Bone marrow (tissue), 2 donors: ENCODE measurements at regions not wholly inside any gene's neighbourhood (a gene's known extent, or its start where the extent isn't known, plus 50 kb on each side); places are given as distances from the start of the nearest gene placed in this dataset.
"Not testable (repeated sequence)": the region's sequence is repeated elsewhere in the genome, so short reads cannot be mapped to it uniquely, and the experiment has no call there.

Experiments used
- DNase-seq, 2 donors: peaks; one replicate each; lab custom pipeline; 2025; lab: John Stamatoyannopoulos, UW

- DNase-seq = no peak
Observed at GRCh38 chr20:56872620-56873458, 243.7 kb downstream of the TFAP2C start.

GRCh38 chr20:56873836-56874235 is 244.7 kb downstream of the TFAP2C start:
- no peak for DNase-seq

- DNase-seq = no peak
Observed at GRCh38 chr20:56875052-56875659, 246.1 kb downstream of the TFAP2C start.

- DNase-seq = no peak
Observed at GRCh38 chr20:56875803-56876202, 246.7 kb downstream of the TFAP2C start.

- DNase-seq = no peak
Observed at GRCh38 chr20:56885521-56885920, 256.4 kb downstream of the TFAP2C start.

DNA sequence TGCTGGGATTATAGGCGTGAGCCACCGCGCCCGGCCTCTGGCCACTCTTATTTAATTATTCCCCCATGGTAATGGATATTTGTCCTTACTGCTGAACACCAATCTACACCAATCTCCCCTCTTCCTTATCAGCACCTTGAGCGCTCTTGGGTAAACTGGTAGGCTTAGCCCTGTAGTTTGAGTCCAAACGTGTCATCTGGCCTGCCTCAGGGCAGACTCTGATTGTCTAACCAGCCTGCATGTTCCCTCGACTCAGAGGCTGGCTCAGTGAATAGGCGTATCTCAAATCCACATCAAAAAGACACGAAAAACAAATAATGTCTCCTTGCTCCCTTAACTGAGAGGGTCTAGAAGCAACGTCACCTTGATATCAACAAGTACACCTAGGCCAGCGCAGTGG is 260.9 kb downstream of the TFAP2C start:
- DNase-seq = no peak

DNA sequence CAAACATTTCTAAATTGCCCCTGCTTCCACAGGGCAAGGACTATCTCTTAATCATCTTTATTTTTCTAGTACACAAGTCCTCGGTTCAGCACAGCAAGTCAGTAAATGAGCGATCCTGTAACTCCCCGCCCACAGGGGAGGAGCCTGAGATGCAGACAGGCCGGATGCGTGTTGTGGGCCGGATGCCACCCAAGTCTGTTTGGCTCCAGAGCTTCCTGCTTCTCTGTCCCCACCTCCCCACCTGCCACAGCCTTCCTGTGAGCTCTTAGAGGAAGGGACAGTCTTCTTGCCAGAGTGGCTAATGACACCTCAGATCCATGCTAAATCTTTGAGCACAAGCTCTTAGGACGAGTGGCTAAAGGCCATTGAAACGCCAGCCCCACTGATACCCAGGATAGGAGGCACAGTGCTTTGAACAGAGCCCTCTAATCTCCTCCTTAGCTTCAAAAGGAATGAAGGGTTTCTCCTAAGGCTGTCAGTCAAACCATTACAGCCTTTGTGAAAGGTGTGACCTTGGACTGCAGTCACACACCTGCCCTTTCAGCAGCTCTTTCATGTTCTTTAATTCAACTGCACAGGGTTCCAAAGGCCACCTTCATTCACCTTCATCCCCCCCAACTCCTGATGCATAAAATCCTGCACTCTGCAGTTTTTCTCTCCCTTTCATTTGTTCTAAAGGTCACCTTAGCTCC is 264.3 kb downstream of the TFAP2C start:
- DNase-seq = no peak

GRCh38 chr20:56896447-56896846 is 267.3 kb downstream of the TFAP2C start:
- DNase-seq = no peak

- no peak for DNase-seq
Observed at GRCh38 chr20:56897318-56897957, 268.3 kb downstream of the TFAP2C start.

DNA sequence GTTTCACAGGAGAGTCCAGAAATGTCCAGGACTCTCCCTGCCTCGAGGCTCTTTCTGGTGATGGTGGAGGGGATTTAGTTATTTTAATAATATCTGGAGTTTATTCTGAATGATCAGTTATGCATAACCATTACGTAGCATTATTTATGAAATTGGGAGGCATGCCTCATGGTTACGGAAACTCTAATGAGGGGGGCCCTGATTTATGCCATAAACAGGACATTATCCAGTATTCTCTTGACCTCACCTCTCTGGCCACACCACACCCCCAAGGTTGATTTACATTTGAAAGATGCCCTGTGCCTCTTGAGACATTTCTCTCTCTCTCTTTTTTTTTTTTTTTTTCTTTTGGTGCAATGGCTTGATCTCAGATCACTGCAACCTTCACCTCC is 268.8 kb downstream of the TFAP2C start:
- no peak for DNase-seq

GRCh38 chr20:56899506-56899905 is 270.4 kb downstream of the TFAP2C start:
- no peak for DNase-seq

- no peak for DNase-seq
Observed at GRCh38 chr20:56900252-56900651, 271.1 kb downstream of the TFAP2C start.

GRCh38 chr20:56903421-56903820 is 274.3 kb downstream of the TFAP2C start:
- no peak for DNase-seq

DNA sequence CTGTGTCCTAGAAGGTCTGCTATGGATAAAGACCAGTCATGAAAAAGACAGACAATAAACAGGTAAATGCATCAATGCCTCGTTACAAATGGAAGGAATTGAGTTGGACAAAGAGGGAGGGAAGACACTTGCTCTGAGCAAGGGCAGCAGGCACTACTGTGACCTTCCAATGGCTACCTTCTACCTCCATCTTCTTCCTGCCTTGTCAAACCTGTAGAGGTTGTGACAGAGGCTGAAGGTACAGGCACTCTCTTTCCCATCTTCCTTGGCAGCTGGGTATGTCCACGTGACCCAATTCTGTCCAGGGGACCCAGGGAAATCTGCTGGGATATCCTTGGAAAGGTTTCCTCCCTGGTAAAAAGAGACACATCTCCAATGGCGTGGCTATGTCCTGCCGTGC is 274.8 kb downstream of the TFAP2C start:
- no peak for DNase-seq

- DNase-seq = no peak
Observed at GRCh38 chr20:56909918-56910714, 281.0 kb downstream of the TFAP2C start.

DNA sequence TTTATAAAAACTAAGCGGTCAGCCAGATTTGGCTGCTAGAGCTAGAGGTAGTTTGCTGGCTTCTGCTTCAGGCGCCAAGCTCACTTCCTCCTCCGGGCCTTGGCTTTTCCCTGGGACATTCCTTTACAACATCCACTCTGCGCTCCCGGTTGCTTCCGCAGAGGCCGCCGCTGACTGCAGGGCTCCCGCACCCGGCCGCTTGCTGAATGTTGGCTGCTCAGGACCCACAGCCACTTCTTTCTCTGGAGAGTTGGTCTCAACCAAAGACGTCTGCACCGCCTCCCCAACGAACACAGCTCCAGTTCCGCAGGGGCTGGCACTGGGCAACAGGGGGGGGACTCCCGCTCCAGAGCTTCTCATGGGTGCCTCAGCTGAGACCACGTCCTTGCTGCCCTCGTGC is 282.8 kb downstream of the TFAP2C start:
- DNase-seq = no peak

DNA sequence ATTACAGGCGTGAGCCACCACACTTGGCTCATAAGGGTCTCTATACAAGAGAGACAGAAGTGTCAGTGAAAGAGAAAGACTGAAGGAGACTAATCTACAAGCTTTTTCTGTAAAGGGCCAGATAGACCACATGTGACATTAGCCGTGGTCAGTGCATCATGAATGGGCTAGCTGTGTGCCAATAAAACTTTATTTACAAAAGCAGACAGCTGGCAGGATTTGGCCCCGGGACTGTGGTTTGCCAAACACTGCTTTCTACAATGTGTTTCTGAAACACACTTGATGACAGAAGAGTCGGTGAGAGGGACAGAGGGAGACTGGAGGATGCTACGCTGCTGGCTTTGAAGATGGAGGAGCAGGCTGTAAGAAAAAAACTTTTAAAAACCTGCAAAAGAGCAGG is 285.4 kb downstream of the TFAP2C start:
- no peak for DNase-seq

GRCh38 chr20:56916345-56916622 is 287.2 kb downstream of the TFAP2C start:
- DNase-seq = no peak

- not testable (repeated sequence) for DNase-seq
Observed at GRCh38 chr20:56920041-56920440, 290.9 kb downstream of the TFAP2C start.

DNA sequence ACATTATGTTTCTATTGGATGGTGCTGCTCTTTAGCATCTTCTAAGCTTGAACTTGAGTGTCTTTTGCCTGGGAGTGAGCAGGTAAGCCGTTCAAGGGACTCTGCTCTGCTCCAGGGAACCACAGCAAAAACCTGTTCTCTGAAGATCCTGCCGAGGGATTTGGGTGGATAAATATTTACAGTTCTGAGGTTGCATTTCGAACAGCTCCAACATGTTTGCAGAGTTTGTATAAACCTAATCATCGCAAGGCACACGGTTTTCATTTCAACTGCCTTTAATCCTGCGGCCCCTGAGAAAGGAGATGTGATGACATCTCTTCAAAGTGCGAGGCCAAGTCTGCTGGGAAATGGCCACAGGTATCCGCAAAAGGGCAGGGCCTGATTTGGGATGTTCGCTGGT is 293.4 kb downstream of the TFAP2C start:
- no peak for DNase-seq

DNA sequence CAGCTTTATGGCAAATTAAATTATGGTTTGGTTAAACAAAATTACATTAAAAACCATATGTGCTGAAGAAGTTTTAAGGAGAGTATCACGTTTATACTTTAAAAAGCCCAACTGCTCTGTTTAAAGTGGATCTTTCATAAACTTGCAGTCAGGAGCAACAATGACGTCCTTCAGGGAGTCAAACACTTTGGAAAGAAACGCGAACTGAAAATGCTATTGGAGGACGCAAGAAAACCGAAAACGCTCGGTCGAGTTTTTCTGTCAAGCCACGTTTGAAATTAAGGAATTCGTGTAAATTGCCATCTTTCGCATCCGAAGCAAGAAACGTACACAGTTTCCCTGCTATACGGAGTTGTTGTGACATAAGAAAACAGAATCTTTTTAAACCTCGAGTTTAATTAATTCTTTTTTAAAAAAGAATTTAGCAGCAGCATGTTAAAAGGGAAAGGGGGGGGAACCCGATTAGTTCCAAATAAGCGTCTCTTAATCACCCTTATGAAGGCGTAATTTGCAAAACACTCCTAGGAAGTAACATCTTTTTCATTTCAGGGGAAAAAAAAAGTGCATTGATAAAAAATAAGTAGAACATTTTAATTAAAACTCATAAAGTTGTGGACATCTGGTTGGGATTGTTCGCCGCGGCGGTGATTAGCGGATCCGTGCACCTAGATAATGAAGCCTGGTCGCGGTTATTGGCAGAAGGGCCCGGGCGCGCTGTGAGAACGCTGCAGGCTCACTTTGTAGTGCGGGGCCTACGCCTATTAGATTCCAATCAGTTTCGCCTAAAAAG is 295.4 kb downstream of the TFAP2C start:
- DNase-seq = no peak
